ENCODE measurements at regions not wholly inside any gene's neighbourhood (a gene's known extent, or its start where the extent isn't known, plus 50 kb on each side); places are given as distances from the start of the nearest gene placed in this dataset.

DNA sequence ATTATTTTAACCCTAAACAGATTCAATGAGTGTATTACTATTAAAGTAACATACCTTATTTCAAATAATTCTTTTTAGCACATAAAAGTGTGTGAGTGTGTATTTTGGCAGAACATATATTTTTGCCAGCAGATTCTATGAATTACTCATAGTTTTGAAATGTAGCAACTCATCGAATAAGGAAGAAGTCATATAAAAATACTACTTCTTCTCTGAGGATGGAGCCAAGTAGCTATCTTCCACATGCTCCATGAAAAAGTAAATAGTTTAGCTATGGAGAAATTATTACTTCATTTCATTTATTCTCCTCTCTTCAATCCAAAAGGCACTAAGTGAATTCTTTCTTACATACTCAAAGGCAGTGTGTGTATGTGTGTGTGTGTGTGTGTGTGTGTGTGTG lies 1090.4 kb upstream of the CDH6 start:
- TF ChIP-seq, protein P1, sequence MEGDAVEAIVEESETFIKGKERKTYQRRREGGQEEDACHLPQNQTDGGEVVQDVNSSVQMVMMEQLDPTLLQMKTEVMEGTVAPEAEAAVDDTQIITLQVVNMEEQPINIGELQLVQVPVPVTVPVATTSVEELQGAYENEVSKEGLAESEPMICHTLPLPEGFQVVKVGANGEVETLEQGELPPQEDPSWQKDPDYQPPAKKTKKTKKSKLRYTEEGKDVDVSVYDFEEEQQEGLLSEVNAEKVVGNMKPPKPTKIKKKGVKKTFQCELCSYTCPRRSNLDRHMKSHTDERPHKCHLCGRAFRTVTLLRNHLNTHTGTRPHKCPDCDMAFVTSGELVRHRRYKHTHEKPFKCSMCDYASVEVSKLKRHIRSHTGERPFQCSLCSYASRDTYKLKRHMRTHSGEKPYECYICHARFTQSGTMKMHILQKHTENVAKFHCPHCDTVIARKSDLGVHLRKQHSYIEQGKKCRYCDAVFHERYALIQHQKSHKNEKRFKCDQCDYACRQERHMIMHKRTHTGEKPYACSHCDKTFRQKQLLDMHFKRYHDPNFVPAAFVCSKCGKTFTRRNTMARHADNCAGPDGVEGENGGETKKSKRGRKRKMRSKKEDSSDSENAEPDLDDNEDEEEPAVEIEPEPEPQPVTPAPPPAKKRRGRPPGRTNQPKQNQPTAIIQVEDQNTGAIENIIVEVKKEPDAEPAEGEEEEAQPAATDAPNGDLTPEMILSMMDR (IDR thresholded peaks at IDR 0.05), result no peak
- TF ChIP-seq POLR2A (IDR thresholded peaks at IDR 0.05) (no peak), EP300 (IDR thresholded peaks at IDR 0.05) (no peak)

All from ovary (tissue), 3 donors.